Dermis blood vessel endothelial cell (primary cell): ENCODE measurements at regions not wholly inside any gene's neighbourhood (a gene's known extent, or its start where the extent isn't known, plus 50 kb on each side); places are given as distances from the start of the nearest gene placed in this dataset.

ENCODE experiments used
- DNase-seq: peaks from one replicate; pipeline ENCODE4 v3.0.0; 2010

DNA sequence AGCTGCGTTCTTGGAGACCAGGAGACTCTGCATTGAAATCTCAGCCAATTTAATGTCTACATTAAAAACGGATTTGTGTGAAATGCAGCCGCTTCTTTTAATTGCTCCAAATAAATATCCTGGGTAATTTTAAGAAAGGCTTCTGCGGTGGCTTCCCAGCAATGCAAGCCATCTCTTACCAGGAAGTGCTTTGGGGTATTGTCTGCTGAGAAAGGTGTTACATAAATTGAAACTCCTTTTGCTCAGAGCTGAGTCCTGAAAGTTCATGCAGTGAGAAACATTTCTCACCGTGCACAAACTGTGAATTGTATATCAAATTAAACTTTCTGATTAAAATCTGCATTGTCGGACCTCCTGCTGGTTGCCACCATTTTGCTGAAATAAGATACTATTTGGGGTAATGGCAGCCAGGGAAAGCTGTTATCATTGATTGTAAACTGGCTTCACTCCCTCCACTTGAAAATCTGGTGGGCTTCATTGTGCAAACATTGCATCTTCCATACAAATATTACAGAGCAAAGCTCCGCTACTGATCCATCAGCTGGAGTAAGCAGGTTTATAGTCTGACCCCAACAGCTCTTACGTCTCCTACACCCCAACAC, 59.5 kb downstream of the ZIC5 start:
- DNase-seq: no peak

DNA sequence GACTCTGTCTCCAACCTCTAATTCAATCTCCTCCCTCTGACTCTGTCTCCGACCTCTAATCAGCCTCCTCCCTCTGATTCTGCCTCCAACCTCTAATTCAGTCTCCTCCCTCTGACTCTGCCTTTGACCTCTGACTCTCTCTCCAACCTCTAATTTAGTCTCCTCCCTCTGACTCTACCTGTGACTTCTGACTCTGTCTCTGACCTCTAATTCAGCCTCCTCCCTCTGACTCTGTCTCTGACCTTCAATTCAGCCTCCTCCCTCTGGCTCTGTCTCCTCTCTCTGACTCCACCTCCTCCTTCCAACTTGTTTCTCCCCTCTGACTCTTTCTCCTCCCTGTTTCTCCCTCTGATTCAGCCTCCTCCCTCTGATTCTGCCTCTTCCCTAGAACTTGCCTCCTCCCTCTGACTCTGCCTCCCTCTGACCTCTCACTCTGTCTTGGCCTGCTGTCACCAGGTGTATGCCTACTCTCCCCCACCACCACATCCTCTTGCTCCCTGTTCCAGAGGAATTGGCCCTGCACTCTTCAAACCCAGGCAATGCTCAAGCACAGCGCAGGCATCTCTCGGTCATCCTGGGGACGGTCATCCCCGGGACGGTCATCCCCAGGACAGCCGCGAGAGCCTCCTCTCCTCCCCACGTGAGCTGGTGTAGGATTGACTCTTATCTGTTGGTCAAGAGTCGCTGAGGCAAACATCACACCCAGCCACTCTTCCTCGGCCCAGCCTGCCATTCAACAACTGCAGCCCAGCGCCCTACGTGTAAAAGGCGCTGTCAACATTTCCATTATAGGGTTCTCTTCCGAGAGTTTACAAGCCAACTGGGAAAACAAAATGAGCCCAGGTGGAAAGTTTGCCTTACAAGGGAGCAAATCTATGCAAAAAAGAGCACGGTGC, 60.2 kb downstream of the ZIC5 start:
- no peak for DNase-seq

DNA sequence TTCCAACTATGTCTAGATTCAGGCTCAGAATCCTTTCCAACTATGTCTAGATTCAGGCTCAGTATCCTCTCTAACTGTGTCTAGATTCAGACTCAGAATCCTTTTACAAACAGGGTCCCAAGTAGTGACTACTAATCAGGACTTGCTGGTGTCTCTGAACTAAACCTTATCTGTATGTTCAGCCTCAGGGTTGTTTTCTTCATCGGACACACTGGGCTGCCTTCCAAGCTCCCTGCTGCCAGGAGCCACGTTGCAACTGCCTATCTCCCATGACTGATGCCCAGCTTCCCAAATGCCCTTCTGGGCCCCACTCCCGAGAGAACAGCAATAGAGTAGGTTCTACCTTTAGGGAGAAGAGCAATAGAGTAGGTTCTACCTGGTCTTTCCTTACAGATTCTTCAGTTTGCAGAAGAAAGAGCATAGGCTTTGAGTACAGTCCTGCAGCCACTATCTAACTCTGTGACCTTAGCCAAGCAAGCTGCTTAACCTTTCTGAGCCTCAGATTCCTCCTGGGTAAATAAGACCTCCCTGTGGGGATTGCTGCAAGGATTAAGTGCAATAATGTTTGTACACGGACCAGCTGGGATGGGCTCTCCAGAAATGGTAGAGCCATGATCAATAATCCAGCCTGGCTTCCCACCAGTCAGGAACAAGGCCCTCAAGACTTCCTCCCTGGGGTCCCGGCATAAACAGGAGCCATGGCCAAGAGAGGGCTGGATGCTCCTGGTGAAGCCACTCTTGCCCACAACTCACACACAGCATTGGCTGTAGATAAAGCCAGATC, 61.5 kb downstream of the ZIC5 start:
- no peak for DNase-seq

DNA sequence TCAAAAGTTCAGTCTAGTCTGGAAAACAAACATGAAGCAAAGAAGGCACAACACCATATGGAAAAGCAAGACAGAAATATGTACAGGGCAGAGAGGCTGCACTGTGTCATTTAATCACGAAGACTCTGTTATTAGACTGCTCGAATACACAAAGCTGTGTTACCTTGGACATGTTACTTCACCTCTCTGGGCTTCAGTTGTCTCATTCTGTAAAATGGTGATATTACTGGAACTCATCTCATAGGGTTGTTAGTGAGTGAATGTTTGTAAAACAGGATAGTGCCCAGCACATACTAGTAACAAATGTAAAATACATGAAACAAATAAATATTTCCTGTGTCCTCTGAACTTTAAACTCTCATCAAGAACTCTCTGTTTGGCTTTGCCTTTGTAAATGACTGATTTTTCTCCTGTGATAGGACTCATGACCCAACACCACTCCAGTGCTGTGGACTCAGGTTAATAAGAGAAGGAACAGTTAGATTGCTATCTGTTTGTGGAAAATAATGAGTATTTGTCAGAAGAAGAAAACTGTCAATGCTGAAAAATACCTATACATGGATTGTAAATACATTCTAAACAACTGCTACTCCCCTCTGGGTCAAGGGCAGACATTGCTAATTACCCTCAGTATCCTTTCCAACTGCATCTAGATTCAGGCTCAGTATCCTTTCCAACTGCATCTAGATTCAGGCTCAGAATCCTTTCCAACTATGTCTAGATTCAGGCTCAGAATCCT, 62.3 kb downstream of the ZIC5 start:
- no peak for DNase-seq

DNA sequence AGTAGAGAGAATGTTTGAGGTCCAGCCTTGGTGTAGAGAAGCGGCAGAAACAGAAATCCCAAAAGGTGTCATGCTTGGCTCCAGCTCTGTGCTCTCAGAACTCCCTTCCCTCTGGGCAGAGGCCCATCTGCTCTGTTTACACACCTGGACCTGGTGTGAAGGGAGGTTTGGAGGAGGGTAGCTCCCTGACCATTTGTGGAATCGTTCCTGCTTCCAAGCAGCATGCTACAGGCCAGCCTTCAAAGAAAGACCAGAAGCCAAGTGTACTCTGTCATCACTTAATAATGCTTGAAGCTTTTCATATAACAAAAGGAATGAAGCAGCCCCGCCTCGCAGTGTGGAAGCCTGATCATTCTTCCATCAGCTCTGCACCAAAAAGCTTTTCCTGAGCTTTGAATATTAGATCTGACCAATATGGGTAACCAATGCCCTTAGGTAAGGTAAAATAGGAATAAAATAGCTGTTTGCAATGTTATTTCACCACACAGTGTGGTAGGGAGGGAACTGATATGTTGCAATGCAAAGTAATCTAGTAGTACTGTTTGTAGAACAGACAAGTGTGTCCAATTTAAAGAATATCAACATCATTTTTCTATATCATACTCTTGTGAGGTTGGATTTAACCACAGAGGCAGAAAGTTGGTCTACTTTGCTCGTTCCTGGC, 63.3 kb downstream of the ZIC5 start:
- no peak for DNase-seq

DNA sequence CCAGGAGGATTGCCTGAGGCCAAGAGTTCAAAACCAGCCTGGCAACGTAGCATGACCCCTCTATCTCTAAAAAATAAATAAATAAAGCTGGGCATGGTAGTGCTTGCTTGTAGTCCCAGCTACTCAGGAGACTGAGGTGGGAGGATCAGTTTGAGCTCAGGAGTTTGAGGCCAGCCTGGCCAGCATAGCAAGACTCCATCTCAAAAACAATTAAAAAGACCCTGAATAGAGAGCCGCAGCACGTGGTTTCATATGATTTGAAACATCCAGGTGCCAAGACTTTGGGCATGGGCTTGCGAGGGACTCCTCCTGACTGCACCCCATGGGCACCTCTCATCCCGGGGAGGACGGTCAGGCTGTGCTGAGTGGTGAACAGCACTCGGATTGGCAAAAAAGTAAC, 63.9 kb downstream of the ZIC5 start:
- DNase-seq: no peak

DNA sequence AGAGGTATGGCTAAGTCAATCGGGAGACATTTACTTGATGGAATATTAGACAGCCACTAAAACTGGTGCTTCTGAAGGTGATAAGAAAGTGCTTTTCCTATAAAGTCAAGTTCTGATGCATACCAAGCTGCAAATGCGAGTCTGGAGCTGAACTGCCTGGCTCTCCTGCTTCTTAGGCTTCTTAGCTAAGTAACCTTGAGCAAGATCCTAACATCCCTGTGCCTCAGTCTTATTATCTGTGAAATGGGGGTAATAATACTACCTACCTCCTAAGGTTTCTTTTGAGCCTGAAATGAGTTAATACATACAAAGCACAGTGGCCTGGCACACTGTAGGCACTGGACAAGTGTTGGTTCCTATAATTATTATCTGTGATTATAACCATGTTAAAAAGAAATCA, 64.5 kb downstream of the ZIC5 start:
- DNase-seq: no peak

DNA sequence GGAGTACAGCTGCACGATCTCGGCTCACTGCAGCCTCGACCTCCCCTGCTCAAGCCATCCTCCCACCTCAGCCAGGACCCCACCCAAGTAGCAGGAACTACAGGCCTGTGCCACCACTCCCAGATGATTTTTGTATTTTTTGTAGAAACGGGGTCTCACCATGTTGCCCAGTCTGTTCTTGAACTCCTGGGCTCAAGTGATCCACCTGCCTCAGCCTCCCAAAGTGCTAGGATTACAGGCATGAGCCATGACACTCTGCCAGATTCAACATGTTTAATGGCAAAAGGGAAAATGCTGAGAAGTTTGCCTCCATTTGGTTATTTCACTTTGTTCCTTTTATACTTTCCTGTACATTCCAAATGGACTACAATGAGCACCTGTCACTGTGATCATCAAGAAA, 65.8 kb downstream of the ZIC5 start:
- no peak for DNase-seq

DNA sequence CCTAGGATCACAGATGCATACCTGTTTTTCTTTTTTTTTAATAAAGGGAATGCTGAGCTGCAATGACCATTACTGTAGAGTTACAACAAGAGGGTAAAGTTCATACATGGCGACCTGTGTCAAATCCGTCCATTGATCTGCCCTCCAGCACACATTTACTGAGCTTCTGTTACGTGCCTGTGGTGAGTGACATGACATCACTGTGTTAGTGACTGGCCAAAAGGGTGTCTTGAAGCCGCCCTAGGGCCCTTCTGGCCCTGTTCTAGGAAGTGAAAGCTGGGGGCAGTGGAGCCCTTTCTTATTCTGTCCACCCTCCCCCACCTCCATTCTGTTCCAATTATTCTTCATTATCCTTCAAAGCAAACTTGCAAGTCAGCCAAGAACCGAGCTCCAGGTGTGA, 66.3 kb downstream of the ZIC5 start:
- DNase-seq: no peak

DNA sequence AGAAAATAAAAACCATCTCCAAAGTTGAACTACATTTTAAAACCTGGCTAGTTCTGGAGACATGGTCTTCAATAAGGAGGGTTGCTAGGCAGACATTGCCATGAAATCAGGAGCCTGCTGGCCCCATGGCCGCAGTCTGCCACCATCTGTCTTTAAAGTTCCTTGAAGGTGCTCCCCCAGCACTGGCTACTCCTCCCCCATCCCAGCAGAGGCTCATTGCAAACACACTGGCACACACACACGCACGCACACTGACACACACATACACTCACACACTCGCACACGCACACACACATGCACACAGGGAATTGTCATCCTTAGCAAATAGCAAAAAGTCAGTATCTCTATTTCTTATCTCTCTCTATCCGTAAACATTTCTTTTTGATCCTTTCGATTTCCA, 68.4 kb downstream of the ZIC5 start:
- no peak for DNase-seq

DNA sequence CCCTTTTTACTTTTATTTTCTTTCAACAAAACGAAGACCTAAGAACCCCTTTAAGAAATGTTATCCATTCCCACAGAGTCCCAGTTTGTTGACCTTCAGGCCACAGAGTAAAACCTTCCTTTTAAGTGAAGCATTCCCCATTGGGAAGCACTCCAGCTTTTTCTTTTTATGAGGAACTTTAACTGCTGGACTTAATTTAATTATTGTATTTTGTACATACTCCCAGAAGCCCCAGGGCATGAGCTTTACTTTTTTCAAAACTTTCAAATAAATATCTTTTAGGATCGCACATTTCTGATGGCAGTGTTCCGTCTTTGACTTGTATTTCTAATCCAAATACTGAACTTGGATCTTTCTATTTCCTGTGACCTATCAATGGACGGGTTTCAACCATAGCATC, 68.9 kb downstream of the ZIC5 start:
- no peak for DNase-seq

DNA sequence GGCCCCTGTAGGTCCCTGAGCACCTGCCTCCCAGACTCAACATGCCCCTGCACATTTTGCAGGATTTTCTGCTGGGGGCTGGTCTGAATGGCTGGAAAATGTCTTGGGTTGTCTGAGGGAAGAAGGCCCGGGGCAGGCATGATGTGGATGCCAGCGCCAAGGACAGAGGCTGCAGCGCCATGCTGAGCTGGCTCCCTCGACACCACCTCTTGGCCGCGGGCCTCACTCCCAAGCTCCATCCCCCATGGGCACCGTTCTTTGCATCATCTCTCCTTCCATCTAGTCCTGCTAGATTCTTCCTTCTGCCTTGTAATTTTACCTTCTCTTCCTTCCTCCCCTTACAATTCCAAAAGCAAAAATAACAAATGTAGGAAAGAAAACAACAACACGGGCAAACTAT, 70.6 kb downstream of the ZIC5 start:
- DNase-seq: no peak

DNA sequence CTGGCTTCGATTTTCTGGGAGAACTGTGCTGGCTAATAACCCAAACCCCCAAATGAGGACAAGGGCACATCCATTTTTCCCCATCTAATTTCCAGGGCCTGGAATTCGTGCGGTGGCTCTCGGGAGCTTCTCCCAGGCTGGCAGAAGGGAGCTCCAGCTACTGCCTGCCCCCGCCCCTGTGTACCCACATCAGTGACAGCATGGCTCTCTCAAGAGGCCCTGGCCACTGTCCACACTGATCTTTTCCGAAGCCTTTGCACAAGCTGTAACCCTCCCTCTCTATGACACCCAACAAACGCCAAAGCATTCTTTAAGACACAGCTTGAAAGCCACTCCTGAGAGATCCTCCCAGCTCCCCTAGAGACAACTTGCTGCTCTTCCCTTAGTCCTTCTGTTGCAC, 73.1 kb downstream of the ZIC5 start:
- no peak for DNase-seq

DNA sequence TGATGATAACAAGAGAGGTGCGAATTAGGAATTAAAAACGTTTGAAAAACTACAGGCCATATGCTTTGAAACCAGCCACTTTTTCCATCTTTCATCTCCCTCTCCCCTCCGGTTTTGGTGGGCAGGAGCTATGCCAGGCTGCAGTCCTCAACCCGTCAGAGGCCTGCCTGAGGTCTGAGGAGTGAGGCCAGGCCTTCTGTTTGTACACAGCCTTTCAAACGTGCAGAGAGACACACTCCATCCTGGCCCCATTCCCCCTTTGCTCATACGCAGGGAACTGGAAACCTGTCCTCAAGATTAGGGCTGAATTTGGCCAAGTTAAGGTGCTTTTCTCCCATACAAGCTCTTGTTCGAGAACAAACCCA, 74.5 kb downstream of the ZIC5 start:
- no peak for DNase-seq

DNA sequence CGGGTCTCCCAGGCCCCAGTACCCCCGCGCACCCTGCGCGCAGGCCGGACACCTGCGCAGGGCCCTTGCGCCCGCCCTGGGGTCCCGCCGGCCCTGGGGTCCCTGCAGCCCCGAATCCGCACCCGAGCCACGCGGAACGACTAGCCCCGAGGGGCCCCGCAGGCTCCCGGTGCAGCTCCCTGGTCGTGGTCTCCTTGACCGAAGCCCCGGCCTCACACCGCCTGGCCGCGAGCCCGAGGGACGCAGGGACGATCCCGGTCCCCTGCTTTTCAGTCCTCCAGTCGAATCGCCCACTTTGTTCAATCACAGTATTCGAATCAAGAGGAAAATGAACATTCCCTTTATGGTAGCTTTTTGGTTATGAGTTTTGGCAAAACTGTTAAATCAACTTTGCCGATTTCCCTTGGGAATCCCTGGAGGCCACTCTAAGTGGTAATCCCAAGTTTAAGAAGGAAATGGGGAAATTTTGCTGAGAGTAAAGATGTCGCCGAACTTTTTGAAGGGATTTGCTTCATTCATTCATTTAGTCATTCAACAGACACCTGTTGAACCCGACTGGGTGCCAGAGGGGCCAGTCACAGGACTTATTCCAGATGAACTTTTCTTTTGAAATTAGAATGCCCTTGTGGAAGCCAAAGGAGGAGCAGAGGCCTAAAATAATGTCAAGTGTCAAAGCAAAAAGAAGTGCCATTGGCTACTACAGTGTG, 75.0 kb downstream of the ZIC5 start:
- DNase-seq: no peak

DNA sequence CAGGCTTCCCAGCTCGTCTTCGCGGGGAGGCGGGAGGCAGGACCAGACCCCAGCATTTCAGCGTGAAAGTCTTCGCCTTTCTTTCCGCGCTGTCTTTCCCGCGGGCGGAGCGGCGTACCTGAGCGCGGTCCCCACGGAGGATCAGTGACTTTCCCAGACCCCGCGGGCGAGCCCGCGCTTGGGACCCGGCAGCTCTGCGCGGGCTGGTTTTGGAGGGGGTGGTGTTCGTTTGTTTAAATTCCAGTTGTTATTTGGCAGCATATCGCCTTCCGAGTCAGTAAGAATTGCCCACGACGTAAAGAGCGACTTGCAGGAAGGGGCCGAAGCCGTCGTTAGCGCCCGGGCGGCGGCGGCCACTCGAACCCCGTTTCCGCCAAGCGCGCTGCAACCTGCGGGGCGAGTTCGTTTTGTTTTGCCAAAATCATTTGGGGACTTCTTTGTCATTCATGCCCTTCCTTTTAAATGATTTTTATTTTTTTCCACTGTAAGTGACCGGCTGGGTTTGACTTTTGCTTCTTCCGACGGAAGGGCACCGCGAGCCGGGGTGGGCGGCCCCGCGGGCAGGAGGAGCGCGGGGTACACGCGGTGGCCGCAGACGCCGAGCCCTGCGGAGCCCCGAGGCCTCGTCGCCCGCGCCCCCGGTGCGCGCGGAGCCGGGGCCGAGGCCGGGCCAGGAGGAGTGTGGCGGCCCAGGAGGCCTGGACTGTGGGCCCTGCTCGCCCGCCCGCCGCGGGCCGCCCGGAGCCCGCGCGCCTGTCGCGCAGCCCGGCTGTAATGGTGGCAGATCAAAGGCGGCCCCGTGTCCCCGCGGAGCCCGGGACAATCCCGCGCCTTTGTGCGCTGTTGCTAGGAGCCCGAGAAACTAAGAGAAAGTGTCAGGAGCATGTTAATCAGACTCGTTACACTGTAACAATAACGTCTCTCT, 75.9 kb downstream of the ZIC5 start:
- DNase-seq: peak; percentile 9

DNA sequence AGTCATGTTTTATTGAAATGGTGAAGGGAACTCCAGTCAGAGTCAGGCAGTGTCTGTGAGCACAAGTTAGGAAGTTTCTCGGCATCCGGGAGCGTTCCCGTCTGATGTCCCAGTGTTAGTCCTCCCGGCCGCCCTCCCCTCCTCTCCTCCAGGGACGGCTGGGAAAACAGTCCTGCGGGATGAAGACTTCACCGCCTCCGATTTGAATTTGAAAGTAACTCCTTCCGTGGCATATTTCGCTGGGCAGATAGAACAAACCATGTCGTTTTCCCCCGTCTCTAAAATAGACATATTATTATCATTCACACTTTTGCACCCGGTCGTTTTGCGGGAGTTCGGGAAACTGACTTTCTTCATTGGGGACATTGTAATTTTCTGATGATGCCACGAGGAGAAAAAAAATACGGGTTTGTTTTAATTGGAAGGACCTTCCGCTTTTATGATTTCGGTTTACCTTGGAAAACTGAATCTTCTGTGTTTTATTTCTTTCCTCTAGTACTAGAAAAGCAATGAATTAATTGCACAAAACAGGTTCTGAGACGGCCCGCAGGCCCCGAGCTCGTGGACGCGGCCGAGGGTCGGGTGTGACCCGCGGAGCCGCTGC, 76.6 kb downstream of the ZIC5 start:
- peak; percentile 10 for DNase-seq

DNA sequence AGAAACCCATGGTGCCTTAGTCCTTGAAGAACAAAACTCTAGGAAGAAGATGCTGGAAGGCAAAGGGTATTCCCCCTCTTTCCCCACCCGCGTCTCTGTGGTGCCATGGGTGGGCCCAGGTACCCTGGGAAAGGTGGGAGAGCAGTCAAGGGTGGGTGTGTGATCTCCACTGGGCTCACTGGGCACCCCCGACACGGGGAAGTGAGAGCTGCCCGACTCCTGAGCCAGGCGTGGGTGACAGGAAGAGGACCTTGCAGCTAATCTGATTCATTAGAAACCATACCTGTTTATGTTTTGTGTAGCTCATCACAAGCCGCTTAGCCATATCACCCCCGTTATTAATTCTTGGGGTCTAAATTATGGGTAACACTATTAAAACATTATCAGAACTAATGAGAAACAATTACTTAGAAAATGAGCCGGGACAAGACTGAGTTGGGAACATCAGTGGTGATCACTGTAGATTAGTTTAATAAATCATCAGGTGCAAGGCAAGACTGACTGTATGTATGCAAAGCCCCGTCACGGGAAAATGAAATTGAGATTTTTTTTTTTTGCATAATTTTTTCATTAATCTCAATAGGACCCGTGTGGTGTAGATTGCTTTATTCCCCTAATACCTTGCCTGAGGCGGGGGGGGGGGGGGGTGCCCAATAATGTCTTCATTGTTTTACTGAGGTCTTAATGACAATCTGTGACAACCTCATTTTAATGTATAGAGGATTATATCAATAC, 77.3 kb downstream of the ZIC5 start:
- no peak for DNase-seq

DNA sequence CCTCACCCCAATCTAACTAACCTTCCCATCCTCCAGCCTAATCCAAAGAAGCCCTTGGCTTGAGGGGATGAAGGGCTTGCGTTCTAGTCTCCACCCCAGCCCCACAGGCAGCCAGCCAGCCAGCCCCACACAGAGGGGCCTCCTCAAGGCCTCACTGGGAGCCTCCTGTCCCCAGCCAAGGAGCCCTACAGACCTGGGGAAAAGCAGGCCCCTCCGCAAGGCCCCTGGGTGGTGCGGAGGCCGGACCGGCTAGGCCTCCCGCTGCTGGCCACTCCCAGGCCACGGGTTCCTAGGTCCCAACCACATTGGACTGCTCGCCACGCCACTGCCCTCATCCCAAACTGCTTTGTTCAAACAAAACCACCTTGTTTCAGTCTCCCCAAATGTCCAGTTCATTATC, 78.0 kb downstream of the ZIC5 start:
- no peak for DNase-seq
